ENCODE measurements at regions not wholly inside any gene's neighbourhood (a gene's known extent, or its start where the extent isn't known, plus 50 kb on each side); places are given as distances from the start of the nearest gene placed in this dataset.

DNA sequence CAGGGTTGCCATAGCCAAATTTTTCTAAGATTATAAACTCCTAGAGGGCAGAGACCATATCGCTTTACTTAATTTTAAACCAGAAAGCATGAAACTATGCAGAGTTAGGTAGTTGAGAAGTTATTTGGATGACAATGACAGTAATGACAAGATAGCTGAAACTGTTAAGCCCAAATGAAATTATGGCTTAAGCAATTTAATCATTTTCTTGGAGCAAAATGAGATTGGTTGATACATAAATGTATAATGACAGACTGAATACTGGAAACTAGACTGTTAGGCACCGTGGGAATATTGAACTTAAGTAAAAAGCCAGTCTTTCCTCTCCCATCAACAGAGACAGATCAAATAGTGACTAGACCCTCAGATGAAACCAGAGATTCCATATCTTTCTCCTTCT is 670.3 kb upstream of the NRSN1 start:
- no peak for TF ChIP-seq POLR2A (IDR thresholded peaks at IDR 0.05; ENCODE audit: low read length)
- no peak for TF ChIP-seq EP300 (IDR thresholded peaks at IDR 0.05)

All from A549 (cell line).